Activated CD8-positive, alpha-beta T cell treated with anti-CD3 and anti-CD28 coated beads for 36 hours (primary cell): ENCODE measurements at regions not wholly inside any gene's neighbourhood (a gene's known extent, or its start where the extent isn't known, plus 50 kb on each side); places are given as distances from the start of the nearest gene placed in this dataset.

Source experiments
- ATAC-seq: fragments of 200-7000 bp; cut with Tn5 transposase; one replicate; pipeline ENCODE4 v1.10.0; 2021; ENCODE audit warnings: mild to moderate bottlenecking, moderate library complexity
- CTCF ChIA-PET: fragments of 350-600 bp; sonication (Branson Sonifier 250); formaldehyde crosslinking; loops from one replicate; lab custom pipeline; 2021; ENCODE audit warnings: antibody characterized with exemption; lab: Charles Lee
- POLR2A ChIA-PET: fragments of 350-600 bp; sonication (Branson Sonifier 250); formaldehyde crosslinking; loops from one replicate; lab custom pipeline; 2021; ENCODE audit warnings: antibody characterized with exemption; lab: Charles Lee
- DNase-seq: peaks from one replicate; pipeline ENCODE4 v3.0.0-alpha.2; 2020
- H3K27ac Mint-ChIP-seq: one replicate; pipeline ENCODE4 v1.8.0; 2021; ENCODE audit warnings: mild to moderate bottlenecking, mixed read lengths
- H3K27me3 Mint-ChIP-seq: one replicate; pipeline ENCODE4 v1.8.0; 2021; ENCODE audit warnings: mixed read lengths
- H3K36me3 Mint-ChIP-seq: one replicate; pipeline ENCODE4 v1.8.0; 2021; ENCODE audit warnings: low read depth, mixed read lengths
- H3K4me1 Mint-ChIP-seq: one replicate; pipeline ENCODE4 v1.8.0; 2021; ENCODE audit warnings: low read depth, mixed read lengths
- H3K4me3 Mint-ChIP-seq: one replicate; pipeline ENCODE4 v1.8.0; 2021; ENCODE audit warnings: mild to moderate bottlenecking, moderate library complexity, mixed read lengths
- H3K9me3 Mint-ChIP-seq: one replicate; pipeline ENCODE4 v1.8.0; 2021; ENCODE audit warnings: mixed read lengths
- intact Hi-C: fragments of 100-400 bp; cut with micrococcal nuclease; formaldehyde crosslinking; loops from one replicate; pipeline ENCODE4 v1.10.0; 2022
- TF ChIP-seq, protein P1 (sequence below): fragments of 200-600 bp; IDR thresholded peaks from one replicate; pipeline ENCODE4 v1.8.0; 2022; ENCODE audit warnings: antibody characterized with exemption, mild to moderate bottlenecking

DNA sequence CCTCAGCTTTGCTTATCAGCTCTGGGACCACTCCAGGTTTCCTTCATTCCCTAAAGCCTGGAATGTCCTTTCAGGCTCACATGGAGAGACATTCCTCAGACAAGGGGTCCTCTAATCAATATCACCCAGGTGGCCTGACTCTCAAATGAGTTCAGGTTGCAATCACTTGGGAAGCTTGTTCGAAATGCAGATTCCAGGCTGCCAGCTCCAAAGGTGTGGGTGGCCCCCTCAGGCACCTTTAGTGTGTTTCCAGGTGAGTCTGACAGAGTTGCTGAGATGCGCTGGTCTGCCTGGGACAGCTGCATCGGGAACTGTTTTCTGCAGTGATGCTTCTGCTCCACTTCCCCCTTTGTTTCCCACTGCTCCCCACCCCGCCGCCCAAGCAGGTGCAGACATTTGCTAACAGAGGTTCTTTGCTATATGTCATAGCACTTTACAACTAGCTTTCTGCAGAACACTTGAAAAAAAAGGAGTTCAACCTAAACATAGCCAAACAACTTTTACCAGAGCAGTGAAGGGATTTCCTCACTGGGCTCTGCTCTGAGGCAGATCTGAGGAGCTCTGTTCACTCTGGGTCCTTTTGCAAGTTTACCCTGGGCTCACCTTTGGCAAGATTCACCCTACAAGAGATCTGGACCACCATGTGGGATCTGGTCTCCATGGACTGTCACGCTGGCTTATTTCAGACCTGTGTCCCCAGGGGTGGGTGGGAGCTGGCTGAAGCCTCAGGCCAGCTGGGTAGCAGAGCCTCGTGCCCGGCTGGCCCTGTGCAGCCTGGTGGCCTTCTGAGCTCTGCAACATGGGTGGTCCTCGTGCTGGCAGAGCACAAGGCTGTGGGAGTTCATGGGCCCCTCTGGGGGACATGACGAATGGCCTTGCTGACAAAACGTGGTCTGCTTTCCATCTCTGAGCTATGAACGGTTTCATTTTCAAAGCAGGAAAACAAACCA lies 539.6 kb downstream of the CCDC171 start:
- intact Hi-C loops = no loop called here
- ATAC-seq = no peak
- DNase-seq = no peak
- H3K9me3 Mint-ChIP-seq = peaks cover 8% of the 10 kb centered on the region
- ChIA-PET POLR2A (interaction anchor here (1.0 kb wide), 1 partner anchor 9 kb away, joined by 3 read pairs; no protein-coding TSS in a partner anchor), CTCF (no interaction called here)
- peaks cover 3% of the 10 kb centered on the region for H3K27me3 Mint-ChIP-seq
- H3K4me1 Mint-ChIP-seq = no peaks in the 10 kb centered on the region
- H3K27ac Mint-ChIP-seq = no peak overlapping the region
- TF ChIP-seq, protein P1, sequence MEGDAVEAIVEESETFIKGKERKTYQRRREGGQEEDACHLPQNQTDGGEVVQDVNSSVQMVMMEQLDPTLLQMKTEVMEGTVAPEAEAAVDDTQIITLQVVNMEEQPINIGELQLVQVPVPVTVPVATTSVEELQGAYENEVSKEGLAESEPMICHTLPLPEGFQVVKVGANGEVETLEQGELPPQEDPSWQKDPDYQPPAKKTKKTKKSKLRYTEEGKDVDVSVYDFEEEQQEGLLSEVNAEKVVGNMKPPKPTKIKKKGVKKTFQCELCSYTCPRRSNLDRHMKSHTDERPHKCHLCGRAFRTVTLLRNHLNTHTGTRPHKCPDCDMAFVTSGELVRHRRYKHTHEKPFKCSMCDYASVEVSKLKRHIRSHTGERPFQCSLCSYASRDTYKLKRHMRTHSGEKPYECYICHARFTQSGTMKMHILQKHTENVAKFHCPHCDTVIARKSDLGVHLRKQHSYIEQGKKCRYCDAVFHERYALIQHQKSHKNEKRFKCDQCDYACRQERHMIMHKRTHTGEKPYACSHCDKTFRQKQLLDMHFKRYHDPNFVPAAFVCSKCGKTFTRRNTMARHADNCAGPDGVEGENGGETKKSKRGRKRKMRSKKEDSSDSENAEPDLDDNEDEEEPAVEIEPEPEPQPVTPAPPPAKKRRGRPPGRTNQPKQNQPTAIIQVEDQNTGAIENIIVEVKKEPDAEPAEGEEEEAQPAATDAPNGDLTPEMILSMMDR = no peak
- no peaks in the 10 kb centered on the region for H3K36me3 Mint-ChIP-seq
- H3K4me3 Mint-ChIP-seq = no peak overlapping the region

DNA sequence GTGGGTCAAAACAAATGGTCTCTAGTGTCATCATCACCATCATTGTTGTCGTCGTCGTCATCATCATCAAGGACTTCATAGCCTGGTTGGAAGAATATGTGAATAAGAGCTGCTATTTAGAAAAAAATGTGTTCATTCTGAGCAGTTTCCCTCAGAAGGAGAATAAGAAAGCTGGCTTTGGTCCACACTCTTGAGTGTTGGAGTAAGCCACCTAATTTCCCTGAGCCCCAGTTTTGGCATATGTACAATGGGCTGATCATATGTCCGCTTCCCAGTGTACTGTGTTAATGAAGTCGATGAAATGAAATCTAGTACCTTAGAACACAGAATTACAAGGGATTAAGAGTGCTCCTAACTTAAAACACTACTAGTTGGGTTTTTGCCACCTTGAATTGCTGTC lies 545.5 kb downstream of the CCDC171 start:
- Mint-ChIP-seq H3K27ac (no peak overlapping the region), H3K4me3 (no peak overlapping the region)

DNA sequence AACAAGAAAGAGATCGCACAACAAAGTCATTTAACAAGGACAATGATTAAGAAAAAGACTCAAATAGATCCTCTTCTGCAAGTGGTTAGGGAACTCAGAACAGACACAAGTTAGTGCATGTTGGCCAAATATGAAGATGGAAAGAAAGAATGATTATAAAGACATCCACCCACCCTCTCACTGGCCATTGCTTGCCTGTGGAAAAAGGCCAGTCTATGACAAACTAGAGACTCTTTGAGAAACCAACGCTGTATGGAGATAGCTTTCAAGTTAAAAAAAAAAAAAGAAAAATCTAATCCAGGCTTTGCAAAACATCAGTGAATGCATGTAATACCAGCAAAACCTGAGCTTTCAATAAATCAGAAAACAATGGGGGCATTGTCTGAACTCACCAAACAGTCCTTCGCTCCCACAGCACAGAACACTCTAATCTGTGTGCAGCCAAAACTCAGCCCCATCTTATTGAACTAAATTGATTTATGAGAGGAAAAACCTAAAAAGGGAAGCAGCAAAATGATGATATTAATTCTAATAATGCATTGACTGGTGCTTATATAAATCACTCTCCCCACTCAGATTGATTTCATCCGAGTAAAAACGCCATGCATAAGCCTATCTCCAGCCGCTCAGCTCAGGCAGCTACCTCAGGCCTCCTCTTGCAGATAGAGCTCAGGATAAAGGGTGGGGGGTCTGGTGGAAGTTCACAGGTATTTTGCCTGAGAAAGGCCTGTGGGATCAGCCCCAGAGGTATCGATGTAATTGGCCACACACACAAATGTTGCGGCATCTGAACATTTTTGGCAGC lies 547.1 kb downstream of the CCDC171 start:
- POLR2A ChIA-PET = no interaction called here
- Mint-ChIP-seq H3K4me1 (no peaks in the 10 kb centered on the region), H3K27me3 (no peaks in the 10 kb centered on the region), H3K4me3 (no peak overlapping the region), H3K27ac (no peak overlapping the region), H3K9me3 (peaks cover 2% of the 10 kb centered on the region), H3K36me3 (no peaks in the 10 kb centered on the region)
- TF ChIP-seq, protein P1 = no peak
- intact Hi-C loops = no loop called here
- CTCF ChIA-PET = no interaction called here
- ATAC-seq (no peak), DNase-seq (no peak)

More for the DNA sequence above, 545.5 kb downstream of the CCDC171 start:
- ATAC-seq (no peak), DNase-seq (no peak)
- H3K4me1 Mint-ChIP-seq = no peaks in the 10 kb centered on the region
- POLR2A ChIA-PET = interaction anchor here (0.6 kb wide), 1 partner anchor 411 kb away, joined by 3 read pairs; no protein-coding TSS in a partner anchor
- TF ChIP-seq, protein P1 = no peak
- no peaks in the 10 kb centered on the region for H3K36me3 Mint-ChIP-seq
- CTCF ChIA-PET = no interaction called here
- no peaks in the 10 kb centered on the region for H3K27me3 Mint-ChIP-seq
- peaks cover 6% of the 10 kb centered on the region for H3K9me3 Mint-ChIP-seq
- intact Hi-C loops = no loop called here

DNA sequence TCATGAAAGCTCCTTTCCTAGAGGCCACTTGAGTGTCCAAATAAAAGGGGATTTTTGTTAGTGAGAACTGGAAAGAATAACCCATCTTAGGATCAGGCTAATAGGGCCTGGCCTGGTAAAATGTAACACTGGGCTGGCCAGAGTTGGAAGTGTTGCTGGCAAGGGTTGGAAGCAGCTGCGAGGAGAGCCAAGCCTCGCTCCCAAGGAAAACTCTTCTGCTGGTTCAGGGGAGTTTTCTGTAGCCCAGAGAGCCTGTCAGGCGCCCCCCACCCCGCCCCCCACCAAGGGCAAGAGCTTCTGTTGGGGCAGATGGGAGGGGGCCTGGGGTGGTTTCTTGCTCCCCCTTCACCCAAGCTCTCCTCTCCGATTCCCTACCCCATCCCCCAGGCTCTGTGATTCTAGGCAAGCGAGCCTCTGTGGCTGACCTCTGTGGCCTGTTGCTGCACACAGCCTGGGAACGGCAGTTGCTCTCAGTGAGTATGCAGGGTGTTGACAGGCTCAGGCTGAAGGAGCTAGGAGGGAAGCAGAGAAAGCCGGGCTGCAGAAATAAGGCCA lies 547.8 kb downstream of the CCDC171 start:
- ChIA-PET POLR2A (interaction anchor here (0.8 kb wide), 1 partner anchor 8 kb away, joined by 3 read pairs; no protein-coding TSS in a partner anchor), CTCF (no interaction called here)
- ATAC-seq (no peak), DNase-seq (no peak)
- H3K4me3 Mint-ChIP-seq = no peak overlapping the region
- no peaks in the 10 kb centered on the region for H3K4me1 Mint-ChIP-seq
- H3K9me3 Mint-ChIP-seq = no peaks in the 10 kb centered on the region
- intact Hi-C loops = no loop called here
- TF ChIP-seq, protein P1 = no peak
- H3K27me3 Mint-ChIP-seq = no peaks in the 10 kb centered on the region
- no peak overlapping the region for H3K27ac Mint-ChIP-seq
- no peaks in the 10 kb centered on the region for H3K36me3 Mint-ChIP-seq
